Ureter (tissue), 1 donor: ENCODE measurements at regions not wholly inside any gene's neighbourhood (a gene's known extent, or its start where the extent isn't known, plus 50 kb on each side); places are given as distances from the start of the nearest gene placed in this dataset.

ENCODE experiments used
- DNase-seq: peaks from one replicate; pipeline ENCODE4 v3.0.0-alpha.2; 2020; ENCODE audit warnings: low spot score
- donor health status: DM: yes; HTN: yes; CAD: no.

DNA sequence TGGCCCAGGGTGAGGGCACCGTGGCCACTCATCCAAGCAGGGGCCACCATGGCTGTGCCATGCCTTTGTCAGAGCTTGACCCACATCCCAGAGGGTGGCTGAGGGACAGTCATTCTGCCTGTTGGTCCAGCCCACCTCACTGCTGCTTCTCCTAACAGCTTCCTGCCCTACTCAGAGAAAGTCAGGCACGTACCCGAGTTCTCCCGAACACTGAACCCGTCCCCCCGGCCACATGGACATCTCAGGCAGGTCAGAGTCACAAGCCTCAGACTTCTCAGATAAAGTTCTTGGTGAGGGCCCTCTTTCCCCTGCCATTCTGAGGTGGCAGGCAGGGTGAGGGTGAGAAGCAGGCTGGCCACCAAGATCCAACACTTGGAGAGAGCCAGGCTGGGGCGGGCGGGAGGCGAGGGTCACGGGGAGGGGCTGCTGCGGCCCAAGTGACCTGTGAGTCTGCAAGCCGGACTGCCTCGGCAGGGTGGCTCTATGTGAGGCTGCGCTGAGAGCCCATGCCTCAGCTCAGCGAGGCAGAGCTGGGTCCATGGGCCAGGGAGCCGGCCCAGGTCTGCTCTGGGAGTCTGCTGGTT lies 317.8 kb downstream of the TMEM121 start:
- peak; percentile 37 for DNase-seq

GRCh38 chr14:105844810-105845724 lies 318.7 kb downstream of the TMEM121 start:
- no peak for DNase-seq

GRCh38 chr14:105845725-105846309 lies 319.4 kb downstream of the TMEM121 start:
- no peak for DNase-seq

DNA sequence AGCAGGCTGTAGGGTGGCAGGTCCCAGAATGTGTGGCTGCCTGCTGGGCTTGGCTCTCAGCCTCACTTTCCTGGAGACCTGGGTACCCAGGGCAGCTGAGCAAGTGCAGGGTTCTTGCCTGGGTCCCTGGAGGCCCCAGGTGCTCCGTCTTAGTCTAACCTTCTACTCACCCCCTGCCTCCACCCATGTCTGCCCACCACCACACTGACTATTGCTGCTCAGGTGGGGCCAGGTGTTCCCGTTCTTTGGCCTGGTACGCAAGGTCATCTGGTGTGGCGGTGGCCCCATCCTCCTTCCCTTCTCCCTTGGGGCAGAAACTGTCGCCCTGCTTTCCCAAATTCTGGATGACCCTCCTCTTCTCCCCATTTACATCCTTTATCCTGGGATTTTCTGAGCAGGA lies 319.9 kb downstream of the TMEM121 start:
- no peak for DNase-seq

GRCh38 chr14:105847400-105847799 lies 321.0 kb downstream of the TMEM121 start:
- DNase-seq = no peak

- DNase-seq = no peak
Measured at GRCh38 chr14:105848570-105848969, 322.2 kb downstream of the TMEM121 start.

DNA sequence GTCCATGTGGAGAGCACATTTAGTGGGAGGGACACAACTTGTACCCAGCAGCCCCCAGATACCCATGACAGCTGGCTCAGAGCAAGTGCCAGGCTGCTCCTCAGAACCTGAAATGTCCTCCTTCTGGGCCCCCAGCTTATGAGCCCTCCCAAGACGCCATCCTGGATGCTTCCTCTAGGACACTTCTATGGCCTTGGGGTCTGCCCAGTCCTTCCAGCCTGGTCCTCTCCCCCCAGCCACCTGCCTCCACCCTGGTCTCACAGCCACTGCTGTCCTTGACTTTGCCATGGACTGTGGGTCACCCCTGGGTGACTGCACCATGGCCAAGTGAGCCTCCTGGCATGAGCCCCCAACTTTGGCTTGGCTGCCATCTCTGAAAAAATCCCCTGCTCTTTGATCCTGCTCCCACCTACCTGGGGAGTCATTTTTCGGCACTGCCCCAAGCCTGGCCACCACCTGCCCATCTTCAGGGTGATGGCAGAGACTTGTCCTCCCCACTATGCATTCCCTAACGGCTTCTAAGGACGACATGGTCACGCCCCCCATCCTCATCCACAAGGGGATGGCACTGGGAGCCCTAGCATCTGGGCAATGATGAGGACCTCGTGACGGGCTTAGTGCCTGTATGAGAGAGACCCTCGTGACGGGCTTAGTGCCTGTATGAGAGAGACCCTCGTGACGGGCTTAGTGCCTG lies 323.7 kb downstream of the TMEM121 start:
- DNase-seq = no peak

DNA sequence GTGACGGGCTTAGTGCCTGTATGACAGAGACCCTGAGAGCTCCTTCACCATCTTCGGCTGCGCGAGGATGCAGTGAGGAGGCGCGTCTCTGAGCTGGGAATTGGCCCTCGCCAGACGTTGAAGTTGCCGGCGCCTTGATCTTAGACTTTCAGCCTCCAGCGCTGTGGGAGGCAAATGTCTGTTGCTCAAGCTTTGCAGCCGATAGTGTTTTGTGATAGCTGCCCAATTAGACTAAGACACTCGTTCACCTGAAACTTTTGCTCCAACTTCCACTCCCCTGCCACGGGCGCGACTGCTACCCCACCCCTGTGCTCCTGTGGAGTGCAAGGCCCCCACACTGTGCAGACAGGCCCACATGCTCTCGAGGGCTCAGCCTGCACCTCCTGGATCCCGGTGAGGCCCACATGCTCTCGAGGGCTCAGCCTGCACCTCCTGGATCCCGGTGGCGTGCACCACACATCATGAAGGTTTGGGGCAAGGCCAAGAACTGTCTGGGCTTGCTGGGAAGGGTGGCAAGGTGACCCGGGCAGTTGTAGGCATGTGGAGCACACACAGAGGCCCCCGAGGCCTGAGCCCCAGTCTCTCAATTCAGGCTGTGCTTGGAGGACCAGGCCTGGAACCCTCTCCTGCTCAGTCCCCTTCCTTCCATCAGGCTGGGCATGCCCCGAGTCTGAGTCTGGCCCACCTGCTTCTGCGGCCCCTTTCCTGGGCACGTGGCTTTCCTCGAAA lies 324.6 kb downstream of the TMEM121 start:
- no peak for DNase-seq

GRCh38 chr14:105851716-105852377 lies 325.5 kb downstream of the TMEM121 start:
- peak; percentile 38 for DNase-seq

DNA sequence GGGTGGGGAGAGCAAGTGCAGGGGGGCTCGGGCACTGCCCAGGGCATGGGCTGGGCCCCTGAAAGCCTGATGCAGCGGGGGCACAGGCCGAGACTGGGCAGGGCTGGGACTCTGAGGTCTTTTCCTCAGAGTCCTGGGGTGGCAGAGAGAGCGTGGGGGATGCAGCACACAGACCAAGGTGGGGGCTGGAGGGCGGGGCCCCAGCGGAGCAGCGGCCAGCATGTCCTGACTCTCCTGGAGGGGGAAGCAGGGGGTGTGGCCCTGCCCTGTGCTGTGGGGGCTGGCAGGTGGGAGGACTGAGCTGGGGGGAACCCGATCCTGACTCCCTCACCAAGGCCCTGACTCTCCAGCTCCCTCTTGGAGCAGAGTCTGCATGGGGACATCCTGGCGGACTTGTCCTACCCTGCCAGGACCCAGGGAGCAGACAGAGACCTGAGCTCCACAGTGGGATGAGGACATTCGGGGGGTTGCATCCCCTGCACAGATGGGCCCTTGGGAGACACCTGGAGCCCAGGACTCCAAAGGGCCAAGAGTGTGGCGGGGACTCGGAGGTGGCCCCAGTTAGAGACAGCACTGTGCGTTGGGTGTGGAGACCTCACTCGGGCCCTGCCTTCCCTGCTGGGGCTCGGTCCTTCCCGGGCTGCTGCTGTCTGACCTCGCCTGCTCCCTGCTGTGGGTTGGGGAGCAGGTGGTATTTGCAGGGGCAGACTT lies 326.1 kb downstream of the TMEM121 start:
- DNase-seq = no peak

GRCh38 chr14:105853089-105853906 lies 326.9 kb downstream of the TMEM121 start:
- DNase-seq = peak; percentile 36

GRCh38 chr14:105853907-105854599 lies 327.7 kb downstream of the TMEM121 start:
- no peak for DNase-seq

DNA sequence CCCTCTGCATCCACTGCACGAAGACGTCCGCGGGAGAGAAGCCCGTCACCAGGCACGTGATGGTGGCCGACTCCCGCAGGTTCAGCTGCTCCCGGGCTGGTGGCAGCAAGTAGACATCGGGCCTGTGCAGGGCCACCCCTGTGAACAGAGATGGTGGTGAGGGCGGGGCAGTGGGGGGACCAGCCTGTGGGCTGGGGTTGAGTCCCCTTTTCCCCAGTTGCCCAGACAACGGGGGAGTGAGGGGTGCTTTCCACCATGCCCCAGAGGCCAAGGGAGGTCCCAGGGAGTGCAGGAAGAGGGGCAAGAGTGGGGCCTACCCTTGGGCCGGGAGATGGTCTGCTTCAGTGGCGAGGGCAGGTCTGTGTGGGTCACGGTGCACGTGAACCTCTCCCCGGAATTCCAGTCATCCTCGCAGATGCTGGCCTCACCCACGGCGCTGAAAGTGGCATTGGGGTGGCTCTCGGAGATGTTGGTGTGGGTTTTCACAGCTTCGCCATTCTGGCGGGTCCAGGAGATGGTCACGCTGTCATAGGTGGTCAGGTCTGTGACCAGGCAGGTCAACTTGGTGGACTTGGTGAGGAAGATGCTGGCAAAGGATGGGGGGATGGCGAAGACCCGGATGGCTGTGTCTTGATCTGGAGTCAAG lies 328.3 kb downstream of the TMEM121 start:
- DNase-seq = no peak

- DNase-seq = no peak
Measured at GRCh38 chr14:105855246-105855892, 329.0 kb downstream of the TMEM121 start.

DNA sequence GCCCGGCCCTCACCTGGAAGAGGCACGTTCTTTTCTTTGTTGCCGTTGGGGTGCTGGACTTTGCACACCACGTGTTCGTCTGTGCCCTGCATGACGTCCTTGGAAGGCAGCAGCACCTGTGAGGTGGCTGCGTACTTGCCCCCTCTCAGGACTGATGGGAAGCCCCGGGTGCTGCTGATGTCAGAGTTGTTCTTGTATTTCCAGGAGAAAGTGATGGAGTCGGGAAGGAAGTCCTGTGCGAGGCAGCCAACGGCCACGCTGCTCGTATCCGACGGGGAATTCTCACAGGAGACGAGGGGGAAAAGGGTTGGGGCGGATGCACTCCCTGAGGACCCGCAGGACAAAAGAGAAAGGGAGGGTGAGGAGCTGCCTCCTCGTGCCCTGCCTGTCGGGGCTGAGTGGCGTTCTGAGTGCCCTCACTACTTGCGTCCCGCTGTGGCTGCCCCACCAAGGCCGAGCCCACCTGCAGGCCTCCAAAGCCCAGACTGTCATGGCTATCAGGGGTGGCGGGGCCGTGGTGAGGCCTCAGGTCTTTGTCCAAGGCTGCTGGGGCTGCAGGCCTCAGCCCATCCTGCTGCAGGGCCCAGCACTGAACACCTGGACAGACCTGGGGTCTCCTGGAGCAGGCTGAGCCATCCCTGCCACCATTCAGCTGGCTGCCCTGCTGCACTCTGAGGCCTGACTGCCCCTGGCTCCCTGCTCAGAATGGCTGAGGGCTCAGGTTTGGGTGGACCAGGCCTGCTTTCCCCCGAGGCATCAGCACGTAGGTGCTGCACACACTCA lies 329.7 kb downstream of the TMEM121 start:
- DNase-seq = no peak

DNA sequence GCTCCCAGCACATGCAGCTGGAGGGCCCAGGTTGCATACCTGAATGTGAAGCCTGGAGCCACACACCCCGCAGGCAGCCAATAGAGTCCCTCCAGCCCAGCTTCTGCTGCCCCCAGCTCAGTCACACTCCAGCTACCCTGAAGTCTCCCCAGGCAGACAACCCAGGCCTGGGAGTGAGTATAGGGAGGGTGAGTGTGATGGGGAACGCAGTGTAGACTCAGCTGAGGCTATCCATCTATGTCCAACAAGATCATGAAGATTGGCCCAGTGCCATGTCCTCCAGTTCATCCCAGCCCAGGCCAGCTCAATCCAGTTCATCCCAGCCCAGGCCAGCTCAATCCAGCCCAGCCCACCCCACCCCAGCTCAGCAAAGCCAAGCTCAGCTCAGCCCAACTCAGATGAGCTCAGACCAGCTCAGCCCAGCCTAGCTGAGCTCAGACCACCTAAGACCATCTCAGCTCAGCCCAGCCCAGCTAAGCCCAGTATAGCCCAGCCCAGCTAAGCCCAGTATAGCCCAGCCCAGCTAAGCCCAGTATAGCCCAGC lies 330.4 kb downstream of the TMEM121 start:
- no peak for DNase-seq
